Stimulated activated CD4-positive, alpha-beta T cell treated with anti-CD3 and anti-CD28 coated beads, Interleukin-12 subunit alpha, Interleukin-12 subunit beta, amount 100 ng/mL, for 48 hours (primary cell): ENCODE measurements at regions not wholly inside any gene's neighbourhood (a gene's known extent, or its start where the extent isn't known, plus 50 kb on each side); places are given as distances from the start of the nearest gene placed in this dataset.

Experiments
- DNase-seq, 3 donors: peaks; one replicate each; pipeline ENCODE4 v3.0.0-alpha.2; 2020; ENCODE audit warnings: low read depth in 2 of 3, low spot score in 1 of 3

DNA sequence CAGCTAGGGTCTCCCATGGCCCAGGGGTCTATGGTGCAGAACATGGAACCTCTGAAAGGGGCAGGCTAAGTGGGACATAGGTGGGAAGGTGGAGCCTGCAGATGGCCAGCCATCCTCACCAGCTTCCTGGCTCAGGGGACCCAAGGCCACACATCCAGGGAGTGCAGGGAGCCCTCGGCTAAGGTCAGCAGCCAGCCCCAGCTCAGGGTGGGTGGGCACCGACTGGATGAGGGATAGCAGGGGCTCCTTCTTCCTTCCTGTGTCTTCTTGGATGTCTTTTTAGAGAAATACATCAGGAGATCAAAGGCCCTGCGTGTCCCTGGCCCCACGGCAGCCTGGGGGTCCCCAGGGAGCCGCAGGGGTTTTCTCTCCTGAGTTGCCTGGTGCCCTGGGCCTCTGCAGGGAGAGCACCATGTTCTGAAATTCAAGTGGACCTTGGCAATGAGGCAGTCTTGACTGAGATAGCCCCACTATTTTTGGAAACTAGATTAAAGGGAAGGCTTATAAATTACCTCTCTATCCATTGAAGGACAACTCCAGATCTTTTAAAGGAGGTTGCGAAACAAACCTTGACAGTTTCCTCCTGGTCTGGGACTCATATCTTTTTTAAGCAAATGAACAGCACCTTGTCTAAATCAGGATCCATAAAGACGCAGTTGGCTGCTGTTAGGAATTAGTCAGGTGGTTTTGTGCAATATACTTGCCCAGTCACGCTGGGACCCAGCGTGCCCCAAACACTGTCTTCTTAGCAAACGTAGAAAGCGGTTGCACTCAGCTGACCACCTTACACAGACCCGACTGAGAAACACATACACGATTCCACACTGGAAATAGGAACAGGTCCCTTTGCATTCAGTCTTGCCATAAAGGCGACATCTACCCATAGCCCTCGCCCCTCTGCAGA, 242.3 kb downstream of the TOMM20 start:
- no peak for DNase-seq

DNA sequence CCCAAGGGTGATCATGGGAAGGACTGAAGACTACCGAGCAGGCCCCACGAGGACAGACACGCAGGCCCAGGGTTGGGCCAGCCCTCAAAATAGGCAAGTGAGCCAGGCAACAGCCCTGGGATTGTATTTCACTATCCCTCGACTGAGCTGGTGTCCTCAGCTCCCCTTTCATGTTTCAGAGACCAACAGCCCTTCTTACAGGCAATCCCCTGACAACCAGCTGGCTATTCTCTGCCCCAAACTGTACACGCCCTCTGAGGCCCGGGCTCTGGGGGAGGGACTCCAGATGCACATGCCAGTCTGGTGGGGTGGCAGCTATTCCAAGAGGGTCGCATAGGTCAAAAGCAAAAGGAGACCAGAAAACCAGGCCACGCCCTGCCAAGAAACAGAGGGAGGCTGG, 243.0 kb downstream of the TOMM20 start:
- no peak for DNase-seq

DNA sequence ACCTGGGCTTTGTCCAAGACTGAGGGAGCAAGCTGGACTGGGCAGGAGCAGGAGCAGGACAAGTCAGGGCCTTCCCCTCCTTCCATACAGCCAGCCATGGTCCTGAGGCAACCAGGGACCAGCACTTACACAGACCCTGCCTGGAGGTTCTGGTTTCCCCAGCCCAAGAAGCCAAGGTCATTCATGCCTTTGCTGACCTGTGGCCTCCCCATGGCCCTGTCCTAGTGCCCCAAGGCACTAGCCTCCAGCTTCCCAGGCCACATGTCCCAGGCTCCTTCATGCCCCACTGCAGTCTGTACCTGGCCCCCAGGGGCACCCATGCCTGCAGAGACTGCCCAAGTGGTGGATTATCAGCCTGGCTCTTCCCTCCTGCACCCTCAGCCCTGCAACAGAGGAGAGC, 243.9 kb downstream of the TOMM20 start:
- DNase-seq, result no peak

DNA sequence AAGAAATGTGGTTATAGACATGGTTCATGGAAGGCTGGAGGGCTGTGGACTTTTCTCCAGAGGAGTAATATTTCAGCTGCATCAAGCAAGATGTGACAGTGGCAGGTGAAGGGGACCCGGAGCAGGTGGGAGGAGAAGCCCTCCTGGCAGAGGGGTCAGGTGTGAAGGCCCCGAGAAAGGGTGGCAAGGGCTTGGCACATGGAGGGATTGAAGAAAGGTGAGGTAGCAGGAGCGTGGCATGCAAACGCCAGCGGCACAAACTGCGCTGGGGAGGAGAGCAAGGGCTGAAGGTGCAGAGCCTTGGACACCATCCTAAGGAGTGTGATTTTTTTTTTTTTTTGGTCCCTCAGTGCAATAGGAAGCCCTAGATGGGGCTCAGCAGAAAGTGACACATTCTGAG, 244.6 kb downstream of the TOMM20 start:
- no peak for DNase-seq

DNA sequence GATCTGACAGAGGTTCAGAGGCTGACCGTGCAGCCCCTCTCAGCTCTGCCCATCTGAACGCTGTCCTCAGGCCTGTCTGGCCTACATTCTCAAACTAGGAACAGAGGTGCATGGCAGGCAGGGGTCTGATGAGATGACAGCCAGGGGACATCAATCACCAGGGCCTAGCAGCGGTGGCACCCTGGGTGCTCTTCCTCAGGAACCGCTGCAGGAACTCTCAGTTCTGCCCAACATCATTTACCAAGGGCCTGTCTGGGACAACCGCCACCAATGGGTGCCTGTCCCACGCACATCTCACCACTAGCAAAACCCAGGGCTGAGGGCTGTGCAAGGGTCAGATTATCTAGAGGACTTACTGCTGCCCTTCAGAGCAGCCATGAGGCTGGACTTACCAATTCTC, 245.7 kb downstream of the TOMM20 start:
- no peak for DNase-seq

DNA sequence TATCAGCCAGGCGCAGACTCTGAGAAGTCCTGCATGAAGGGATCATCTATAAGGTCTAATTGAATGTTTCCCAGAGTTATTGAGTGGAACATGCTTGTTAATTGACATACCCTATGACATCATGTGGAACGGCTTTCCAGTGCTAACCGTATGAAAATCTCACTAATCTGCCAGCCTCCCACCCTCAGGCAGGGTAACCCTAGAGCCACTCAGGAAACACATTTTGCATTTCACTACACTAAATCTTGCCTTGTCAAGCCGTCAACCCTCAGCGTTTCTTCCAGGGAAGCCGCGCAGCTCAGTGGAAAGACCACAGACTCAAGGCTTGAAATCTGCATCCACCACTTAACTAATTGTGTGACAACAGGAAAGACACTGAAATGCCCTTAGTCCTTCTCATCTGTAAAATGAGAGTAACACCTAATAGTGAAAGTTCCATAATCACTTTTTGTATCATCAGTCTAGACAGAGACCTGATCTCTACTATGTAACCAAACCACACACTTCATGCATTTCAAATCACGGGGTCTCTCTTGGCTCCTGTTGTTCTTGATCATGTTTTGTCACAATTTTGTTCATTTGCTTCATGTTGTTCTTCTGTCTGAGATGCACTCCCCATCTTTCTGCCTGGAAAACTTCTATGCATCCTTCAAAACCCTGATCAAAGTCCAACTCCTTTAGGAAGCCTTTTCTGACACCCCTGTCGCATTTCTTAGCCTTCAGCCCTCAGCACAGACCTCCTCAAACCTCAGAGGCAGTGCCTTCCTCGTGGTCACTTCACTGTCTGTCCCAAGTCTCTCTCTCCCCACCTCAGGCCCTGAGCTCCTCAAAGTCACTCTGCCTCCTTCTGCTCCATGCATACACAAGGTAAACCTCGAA, 246.5 kb downstream of the TOMM20 start:
- DNase-seq, result peak in 2 of 3 donors; percentile 14 to 52

DNA sequence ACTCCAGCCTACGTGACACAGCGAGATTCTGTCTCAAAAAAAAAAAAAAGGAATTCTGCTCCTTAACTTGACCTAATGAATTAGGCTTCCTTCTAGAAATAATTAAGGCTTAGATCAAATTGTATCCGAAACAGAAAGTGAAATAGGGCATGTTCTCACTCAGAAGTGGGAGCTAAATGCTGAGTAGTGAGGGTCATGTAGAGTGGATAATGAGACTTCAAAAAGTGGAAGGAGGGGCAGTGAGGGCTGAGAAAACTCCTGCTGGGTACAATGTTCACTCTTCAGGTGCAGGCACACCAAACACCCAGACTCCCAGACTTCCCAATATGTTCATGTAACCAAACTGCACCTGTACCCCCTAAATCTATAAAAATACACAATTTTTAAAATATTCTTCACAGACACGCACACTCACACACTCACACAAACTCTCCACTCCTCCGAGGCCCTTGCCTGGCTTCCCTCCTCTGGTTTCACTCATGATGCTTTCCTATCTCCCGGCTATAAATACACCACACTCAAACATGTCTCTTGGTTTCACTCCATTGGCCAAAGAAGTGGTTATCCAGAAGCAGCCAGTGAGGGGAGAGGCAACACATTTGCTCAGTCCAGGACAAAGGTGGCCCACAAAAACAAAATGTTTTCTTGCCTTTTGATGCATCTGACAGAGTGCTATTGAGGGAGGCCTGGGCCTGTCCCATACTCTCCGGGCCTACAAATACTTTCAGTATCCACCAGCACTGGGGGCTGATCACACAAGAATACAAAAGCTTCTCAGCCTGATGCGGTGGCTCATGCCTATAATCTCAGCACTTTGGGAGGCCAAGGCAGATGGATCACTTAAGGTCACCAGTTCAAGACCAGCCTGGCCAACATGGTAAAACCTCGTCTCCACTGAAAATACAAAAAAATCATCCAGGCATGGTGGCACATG, 249.2 kb downstream of the TOMM20 start:
- DNase-seq, result no peak

DNA sequence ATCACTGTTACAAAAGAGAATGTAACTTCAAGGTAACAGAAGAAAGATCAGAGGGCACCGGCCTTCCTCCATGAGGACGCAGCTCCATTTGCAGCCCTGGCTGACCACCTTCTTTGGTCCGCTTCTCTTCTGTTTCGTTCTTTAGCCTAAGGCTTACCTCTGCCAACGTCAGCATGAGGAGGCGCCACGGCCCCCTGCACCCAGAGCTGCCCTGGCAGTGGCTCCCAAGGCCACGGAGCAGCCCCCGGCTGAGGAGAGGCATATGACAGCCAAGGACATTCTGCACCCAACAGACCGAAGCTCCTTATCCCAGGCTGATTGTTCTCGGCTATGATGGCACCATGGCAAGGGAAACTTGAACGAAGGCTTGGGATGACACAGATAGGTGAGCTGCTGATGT, 250.3 kb downstream of the TOMM20 start:
- no peak for DNase-seq

DNA sequence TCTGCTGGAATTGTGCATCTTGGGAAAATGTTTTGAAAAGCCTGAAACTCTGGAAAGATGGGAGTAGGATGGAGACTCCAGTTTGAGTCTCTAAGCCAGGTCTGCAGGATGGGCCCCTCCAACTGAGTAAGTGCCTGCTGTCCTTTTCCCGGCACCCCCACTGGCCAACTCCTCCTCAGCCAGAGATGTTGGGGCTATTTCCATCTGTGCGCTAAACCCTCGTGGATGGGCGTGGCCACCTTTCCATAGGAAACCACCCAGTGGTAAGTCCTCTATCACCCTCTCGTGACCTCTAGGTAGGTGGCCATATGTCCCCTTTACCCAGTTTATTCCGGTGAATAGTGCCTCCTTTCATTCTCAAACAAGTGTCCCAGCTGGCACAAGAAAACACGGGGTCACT, 250.9 kb downstream of the TOMM20 start:
- no peak for DNase-seq

DNA sequence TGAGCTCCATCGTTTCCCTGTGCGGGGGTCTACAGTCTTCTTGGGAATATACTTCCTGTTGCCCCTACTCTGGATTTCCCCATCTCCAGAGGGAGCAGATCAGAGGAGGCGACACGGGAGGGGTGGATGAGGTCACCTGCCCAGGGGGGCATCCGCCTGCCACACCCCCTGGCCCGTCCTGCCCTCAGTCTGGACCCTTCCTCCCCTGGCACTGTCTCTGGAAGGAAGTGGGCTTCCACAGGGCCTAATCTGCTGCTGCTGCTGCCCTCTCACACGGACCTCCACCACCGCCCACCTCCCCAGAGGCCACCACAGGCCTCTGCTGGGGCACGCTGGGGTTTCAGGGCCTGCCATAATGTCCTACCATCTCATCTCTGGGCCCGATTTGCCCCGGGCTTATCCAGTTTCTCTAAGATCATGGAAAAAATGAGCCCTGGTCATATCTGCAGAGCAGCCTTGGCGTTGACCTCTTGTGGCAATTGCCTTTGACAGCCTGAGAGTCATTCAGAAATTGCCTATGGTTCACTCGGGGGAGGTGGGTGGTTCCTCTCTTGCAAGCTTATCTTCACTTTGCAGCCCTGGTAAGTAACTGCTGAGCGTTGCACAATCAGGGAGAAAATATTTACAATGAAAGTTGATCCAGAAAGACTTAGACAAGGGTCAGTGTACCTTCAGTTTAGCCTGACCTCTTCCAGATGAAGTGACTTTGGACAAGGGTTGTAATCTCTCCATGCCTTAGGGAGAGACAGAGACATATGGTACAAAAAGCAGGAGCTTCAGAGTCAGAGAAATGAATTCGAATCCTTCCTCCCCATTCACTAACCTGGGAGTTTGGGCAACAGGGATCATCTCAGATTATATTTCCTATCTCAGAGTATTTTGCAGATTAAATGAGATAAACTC, 252.4 kb downstream of the TOMM20 start:
- DNase-seq, result peak; percentile 37 to 50 (median 38)

DNA sequence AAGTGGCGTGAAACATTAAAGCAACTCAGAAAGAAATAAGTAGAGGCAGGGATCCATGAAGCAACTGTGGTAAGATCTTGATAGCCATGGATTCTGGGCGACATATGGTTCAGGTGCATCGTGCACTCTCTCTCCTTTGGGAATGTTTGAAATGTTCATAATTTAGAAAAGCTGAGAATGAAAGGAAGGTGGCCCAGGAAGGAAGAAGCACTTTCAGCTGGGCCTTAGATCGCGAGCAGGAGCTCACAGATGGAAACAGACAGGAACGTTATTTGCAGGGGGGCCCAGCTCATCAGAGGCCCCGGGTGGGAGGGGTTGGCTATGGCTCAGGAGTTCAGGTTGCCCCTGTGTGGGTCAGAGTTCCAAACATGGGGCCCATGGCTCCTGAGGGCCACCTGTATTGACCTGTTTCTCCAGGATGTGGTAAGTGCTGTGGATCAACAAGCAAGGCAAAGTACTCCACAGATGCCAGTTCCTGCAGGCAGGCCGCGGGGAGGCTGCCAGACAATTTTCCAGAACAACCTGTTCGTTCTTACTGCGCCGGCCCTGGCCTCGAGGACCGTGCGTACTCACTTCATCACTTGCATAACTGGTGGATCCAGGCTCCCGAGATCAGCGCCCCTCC, 253.2 kb downstream of the TOMM20 start:
- DNase-seq, result no peak

DNA sequence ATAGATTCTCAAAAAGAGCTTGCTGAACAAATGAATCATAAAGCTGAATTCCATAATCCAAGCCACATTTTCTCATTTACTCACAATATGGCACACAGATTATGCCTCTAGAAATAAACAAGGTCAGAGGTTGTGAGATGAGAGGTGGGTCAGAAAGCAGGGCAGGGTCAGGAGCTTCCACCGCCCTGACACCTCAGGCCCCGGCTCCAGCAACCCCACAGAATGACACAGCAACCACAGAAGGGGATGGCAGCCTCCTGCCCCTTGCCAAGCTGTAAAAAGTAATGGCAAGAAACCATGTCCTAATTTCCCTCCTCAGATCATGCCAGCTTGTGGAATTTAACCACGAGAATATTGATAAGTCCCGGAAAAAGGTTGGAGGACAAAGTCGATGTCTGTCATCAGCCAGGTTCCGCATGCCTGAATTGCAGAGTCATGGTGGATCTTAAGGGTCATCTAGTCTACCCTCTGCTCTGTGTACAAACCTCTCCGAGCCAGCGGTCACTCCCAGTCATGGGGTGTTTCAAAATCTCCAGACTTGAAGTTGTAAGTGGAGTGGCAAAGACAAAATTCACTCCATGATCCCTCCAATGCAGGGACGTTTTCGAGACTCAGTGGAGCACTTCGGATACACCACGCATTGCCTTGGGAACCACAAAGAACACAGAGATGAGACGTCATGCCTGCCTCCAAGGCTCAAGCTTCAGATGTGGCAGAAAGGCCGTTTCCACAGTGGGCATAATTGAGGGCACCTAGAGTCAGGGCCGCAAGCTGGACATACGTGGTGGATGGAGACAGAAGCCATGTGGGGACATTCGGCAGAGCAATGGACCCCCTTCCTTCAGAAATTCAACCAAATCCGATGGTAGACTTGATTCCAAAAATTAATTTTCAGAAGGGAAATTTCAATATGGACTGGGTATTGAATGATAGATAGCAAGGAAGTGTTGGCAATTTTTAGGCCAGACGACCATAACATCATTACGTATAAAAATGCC, 254.0 kb downstream of the TOMM20 start:
- no peak for DNase-seq

DNA sequence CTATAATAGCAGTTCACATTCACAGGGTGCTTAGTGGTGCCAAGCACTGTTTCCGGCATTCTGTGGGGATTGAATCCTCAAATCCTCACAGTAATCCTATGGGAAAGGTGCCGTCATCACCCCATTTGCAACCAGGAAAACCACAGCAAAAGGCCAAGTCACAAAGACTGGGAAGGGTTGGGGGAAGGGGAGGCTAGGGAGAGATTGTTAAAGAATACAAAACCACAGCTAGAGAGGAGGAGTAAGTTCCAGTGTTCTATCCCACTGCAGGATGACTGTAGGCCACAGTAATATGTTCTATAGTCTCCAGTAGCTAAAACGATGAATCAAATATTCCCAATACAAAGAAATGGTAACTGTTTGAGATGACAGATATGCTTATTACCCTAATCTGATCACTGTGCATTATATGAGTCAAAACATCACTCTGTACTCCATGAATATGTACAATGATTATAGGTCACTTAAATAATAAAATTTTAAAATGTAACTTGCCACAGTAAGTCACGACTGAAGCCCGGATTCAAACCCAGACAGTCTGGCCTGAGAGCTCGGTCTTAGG, 256.8 kb downstream of the TOMM20 start:
- no peak for DNase-seq

DNA sequence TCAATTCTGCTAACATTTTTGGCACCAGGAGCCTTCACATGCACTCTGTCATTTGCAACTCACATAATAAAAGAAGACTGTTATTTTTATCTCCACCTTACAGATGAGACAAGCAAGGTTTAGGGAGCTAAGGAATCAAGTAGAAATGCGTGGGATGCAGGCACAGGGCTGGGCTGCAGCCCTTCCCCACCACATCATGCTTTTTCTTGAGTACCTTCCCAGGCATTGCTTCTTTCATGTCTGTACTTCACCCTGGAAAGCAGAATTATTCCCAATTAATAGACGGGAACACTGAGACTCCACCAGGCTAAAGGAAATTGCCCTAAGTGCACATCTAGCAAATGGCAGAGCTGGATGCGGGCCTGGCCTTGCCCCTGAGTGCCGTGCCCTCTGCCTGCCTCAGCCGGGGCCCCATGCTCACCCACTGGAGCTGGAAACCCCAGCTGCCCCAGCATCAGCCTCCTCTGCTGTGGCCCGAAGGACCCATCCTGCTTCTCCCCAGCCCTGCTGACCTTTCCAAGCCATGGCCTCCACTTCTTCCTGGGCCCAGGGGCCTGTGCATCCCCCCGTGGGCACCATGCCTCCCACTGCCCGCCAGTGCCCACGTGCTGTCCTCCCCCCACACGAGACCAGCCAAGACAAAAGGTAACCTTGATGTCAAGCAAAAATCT, 257.5 kb downstream of the TOMM20 start:
- DNase-seq, result no peak

DNA sequence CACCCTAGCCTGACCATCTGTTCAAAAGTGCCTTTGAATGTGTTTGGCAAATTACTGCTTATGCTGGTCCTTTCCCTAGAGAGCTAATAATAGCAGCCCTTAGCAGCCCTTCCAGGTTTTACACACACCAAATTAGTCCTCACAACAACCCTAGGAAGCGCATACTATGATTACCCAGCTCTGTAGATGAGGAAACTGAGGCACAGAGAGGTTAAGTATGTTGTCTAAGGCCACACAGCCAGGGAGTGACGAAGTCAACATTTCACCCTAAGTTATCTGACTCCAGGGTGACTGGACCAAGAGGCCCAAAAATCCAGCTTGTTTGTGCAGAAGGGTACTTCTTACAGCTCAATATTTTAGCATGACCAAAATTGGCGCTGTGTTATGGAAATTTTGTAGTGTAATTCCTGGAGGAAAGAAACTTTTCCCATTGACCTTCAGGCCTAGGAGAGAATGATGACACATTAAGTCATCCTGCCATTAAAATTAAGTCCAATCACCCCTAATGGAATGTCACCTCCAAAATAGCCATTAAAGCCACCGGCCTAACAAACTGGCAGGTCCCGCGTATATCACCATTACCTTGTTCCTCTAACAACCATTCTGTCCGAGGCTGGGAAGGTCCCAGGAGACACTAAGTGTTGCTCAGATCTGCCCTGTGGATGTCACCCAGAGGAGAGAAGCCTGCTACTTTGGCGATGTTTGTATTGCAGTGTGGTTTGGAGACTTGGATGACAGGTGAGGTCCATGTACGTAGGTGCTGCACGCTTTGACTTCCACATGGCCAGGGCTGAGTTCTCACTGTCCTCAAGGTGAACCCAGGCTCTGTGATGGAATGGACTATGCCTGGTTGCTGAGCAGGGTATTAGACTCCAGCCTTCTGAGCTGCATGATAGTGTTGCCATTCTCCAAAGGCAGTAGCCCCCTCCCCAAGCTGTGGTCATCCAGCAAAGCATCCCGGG, 258.3 kb downstream of the TOMM20 start:
- DNase-seq, result no peak
